ENCODE measurements at regions not wholly inside any gene's neighbourhood (a gene's known extent, or its start where the extent isn't known, plus 50 kb on each side); places are given as distances from the start of the nearest gene placed in this dataset.

DNA sequence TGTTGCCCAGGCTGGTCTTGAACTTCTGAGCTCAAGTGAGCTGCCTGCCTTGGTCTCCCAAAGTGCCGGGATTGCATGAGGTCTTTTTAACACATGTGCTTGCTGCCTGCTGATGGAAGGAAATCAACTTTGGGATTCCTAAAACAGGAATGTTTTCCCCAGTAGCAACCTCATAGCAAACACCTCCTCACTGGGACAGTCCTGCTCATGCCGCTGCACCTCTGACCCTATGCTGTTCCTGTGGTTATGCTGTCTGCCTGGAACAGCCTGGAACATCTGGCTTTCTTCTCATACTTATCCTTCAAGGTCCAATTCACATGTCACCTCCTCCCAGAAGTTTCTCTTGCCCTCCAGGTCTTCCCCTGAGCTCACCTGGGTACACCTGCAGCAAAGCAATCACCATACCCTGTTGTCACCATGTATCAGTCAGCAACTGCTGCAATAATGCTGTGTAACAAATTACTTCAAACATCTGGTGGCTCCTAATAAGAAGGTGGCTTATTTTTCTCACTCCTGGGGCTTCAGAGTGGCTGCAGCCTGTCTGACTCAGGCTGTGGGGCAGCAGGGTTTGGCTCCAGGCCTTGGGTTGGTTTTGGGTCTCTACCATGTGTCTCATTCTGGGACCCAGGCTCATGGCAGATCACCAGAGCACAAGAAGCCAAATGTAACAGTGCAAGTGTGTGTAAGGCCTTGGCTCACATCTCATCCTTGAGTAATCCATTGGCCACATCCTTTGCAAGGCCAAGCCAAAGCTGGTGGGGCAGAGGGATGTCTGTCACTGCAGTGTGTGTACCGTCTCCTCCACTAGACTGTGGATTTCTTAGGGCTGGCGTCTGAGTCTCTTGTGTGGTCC is 59.4 kb upstream of the SORCS2 start:
- H3K27ac ChIP-seq (ENCODE audit: low read length in 2 of 2): no peak overlapping the region
- ATAC-seq (ENCODE audit: low read depth) (no peak), DNase-seq (no peak)
- POLR2A ChIA-PET: no interaction called here
- H3K9me3 ChIP-seq (ENCODE audit: control extremely low read depth in 1 of 3, control insufficient read depth in 2 of 3, insufficient read depth in 1 of 3, low read length in 2 of 3): peaks cover 0 to 19% (median 0%) of the 10 kb centered on the region in 3 donors
- H3K36me3 ChIP-seq (replicated peaks in 1 of 2; ENCODE audit: control extremely low read depth in 1 of 2, control insufficient read depth in 1 of 2, extremely low read depth in 1 of 2, insufficient read depth in 2 of 2, low read length in 1 of 2): no peaks in the 10 kb centered on the region
- no peaks in the 10 kb centered on the region for H4K20me1 ChIP-seq (ENCODE audit: control insufficient read depth, insufficient read depth, low read length, poor library complexity, severe bottlenecking)
- CTCF ChIA-PET: no interaction called here
- no peaks in the 10 kb centered on the region for H3K27me3 ChIP-seq (replicated peaks in 1 of 4; ENCODE audit: control extremely low read depth in 1 of 4, control insufficient read depth in 3 of 4, insufficient read depth in 4 of 4, low read length in 3 of 4)
- H3K9ac ChIP-seq (ENCODE audit: low read length): no peak overlapping the region
- H2AFZ ChIP-seq (ENCODE audit: insufficient read depth, low read depth, low read length, poor library complexity, severe bottlenecking): no peak overlapping the region
- 94% methylated on average over 3 of the region's 4 CpGs for WGBS (ENCODE audit: insufficient coverage)
- H3K9me3 Mint-ChIP-seq (ENCODE audit: insufficient read depth): no peaks in the 10 kb centered on the region
- H3K79me2 ChIP-seq (ENCODE audit: control insufficient read depth, insufficient read depth, low read length): no peaks in the 10 kb centered on the region
- H3K27me3 Mint-ChIP-seq: peaks cover 1% of the 10 kb centered on the region
- H3K4me1 ChIP-seq (ENCODE audit: control insufficient read depth in 2 of 2, insufficient read depth in 2 of 2, low read length in 2 of 2): no peaks in the 10 kb centered on the region
- intact Hi-C loops (cut with micrococcal nuclease): no loop called here
- no peak overlapping the region for H3K4me2 ChIP-seq (replicated peaks; ENCODE audit: low read depth, low read length, poor library complexity, severe bottlenecking)
- H3K27ac Mint-ChIP-seq: no peak overlapping the region
- no peaks in the 10 kb centered on the region for H3K4me1 Mint-ChIP-seq
- H3K4me3 Mint-ChIP-seq: no peak overlapping the region
- TF ChIP-seq EZH2 (IDR thresholded peaks at IDR 0.05; ENCODE audit: borderline replicate concordance, insufficient read depth, low read depth, low read length, poor library complexity, severe bottlenecking): no peak
- TF ChIP-seq CTCF (IDR thresholded peaks at IDR 0.05): no peak
- no peak overlapping the region for H3K4me3 ChIP-seq (ENCODE audit: control extremely low read depth in 1 of 5, extremely low read depth in 1 of 5, insufficient read depth in 1 of 5, low read depth in 2 of 5, low read length in 4 of 5)

GRCh38 chr4:7132249-7132648 is 60.1 kb upstream of the SORCS2 start:
- ChIA-PET POLR2A (no interaction called here), CTCF (no interaction called here)
- Histone ChIP-seq H3K36me3 (replicated peaks in 1 of 2; ENCODE audit: control extremely low read depth in 1 of 2, control insufficient read depth in 1 of 2, extremely low read depth in 1 of 2, insufficient read depth in 2 of 2, low read length in 1 of 2) (no peaks in the 10 kb centered on the region), H2AFZ (ENCODE audit: insufficient read depth, low read depth, low read length, poor library complexity, severe bottlenecking) (no peak overlapping the region), H3K4me3 (ENCODE audit: control extremely low read depth in 1 of 5, extremely low read depth in 1 of 5, insufficient read depth in 1 of 5, low read depth in 2 of 5, low read length in 4 of 5) (no peak overlapping the region), H3K27me3 (replicated peaks in 1 of 4; ENCODE audit: control extremely low read depth in 1 of 4, control insufficient read depth in 3 of 4, insufficient read depth in 4 of 4, low read length in 3 of 4) (no peaks in the 10 kb centered on the region), H3K4me1 (ENCODE audit: control insufficient read depth in 2 of 2, insufficient read depth in 2 of 2, low read length in 2 of 2) (no peaks in the 10 kb centered on the region), H3K4me2 (replicated peaks; ENCODE audit: low read depth, low read length, poor library complexity, severe bottlenecking) (no peak overlapping the region), H4K20me1 (ENCODE audit: control insufficient read depth, insufficient read depth, low read length, poor library complexity, severe bottlenecking) (no peaks in the 10 kb centered on the region), H3K79me2 (ENCODE audit: control insufficient read depth, insufficient read depth, low read length) (no peaks in the 10 kb centered on the region), H3K9ac (ENCODE audit: low read length) (no peak overlapping the region), H3K27ac (ENCODE audit: low read length in 2 of 2) (no peak overlapping the region), H3K9me3 (ENCODE audit: control extremely low read depth in 1 of 3, control insufficient read depth in 2 of 3, insufficient read depth in 1 of 3, low read length in 2 of 3) (peaks cover 0 to 19% (median 0%) of the 10 kb centered on the region in 3 donors)
- no peaks in the 10 kb centered on the region for H3K9me3 Mint-ChIP-seq (ENCODE audit: insufficient read depth)
- no peak for TF ChIP-seq CTCF (IDR thresholded peaks at IDR 0.05)
- no peak for TF ChIP-seq EZH2 (IDR thresholded peaks at IDR 0.05; ENCODE audit: borderline replicate concordance, insufficient read depth, low read depth, low read length, poor library complexity, severe bottlenecking)
- no peak for ATAC-seq (ENCODE audit: low read depth)
- peaks cover 6% of the 10 kb centered on the region for H3K27me3 Mint-ChIP-seq
- no peak overlapping the region for H3K27ac Mint-ChIP-seq
- no peaks in the 10 kb centered on the region for H3K4me1 Mint-ChIP-seq
- intact Hi-C loops (cut with micrococcal nuclease): no loop called here
- no peak overlapping the region for H3K4me3 Mint-ChIP-seq
- no peak for DNase-seq
- 90% methylated on average over 7 of the region's 11 CpGs for whole genome bisulfite sequencing (ENCODE audit: insufficient coverage)
